Fibroblast of skin of back (primary cell): ENCODE measurements at regions not wholly inside any gene's neighbourhood (a gene's known extent, or its start where the extent isn't known, plus 50 kb on each side); places are given as distances from the start of the nearest gene placed in this dataset.

Experiments used
- DNase-seq: peaks from one replicate; pipeline ENCODE4 v3.0.0-alpha.2; 2013

GRCh38 chr10:71048971-71049615 is 160.7 kb upstream of the PCBD1 start:
- no peak for DNase-seq

DNA sequence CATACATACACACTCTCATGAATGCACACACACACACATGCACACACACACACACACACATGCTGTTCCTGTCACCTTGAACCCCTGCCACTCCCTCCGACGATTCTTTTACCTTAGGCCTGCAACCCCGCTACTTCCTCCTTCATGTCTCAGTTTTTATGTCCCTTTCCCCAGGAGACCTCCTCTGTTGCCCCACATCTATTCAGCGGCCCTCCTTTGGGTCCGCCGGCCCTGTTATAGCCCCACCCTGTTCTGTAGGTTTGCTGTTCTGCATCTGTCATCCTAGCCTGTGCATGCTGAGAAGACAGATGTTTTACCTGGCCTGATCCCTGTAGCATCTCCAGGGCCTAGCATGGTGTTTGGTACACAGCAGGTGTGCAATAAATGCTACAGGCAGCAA is 161.6 kb upstream of the PCBD1 start:
- no peak for DNase-seq

GRCh38 chr10:71052076-71052660 is 160.2 kb upstream of the UNC5B start:
- DNase-seq = no peak

DNA sequence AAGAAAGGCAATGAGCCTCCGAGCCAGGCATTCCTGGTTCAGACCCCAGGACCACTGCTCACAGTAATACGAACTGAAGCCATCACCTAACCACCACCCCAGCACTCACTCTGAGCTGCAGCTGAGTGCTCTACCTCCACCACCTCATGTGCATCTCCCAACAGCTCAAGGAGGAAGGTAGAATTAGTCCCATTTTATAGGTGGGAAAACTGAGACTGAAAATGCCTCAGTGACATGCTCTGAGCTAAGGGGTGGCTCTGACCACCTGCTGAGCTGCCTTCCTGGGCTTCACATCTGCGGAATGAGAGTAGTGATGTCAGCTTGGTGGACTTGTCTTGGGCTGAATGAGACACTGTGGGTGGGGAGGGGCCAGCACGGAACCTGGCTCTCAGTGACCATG is 159.7 kb upstream of the UNC5B start:
- no peak for DNase-seq

- DNase-seq = no peak
Measured at GRCh38 chr10:71053169-71053895, 159.0 kb upstream of the UNC5B start.

DNA sequence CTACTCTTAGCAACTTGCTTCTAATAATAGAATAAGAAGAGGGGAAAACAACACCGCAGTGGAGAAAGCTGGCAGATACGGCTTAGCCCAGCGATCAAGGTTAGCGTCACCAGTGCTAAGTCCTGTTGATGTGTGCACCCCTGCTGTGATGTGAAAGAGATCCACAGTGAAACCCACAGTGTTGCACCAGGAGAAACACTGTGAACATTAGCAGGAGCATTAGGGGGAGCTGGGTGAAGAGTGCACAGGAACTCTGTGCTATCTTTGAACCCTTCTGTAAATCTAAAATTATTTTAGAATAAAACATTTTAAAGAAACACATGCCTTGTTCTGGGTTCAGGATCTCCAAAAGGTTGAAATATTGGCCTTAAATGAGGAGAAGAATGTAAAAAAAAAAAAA is 154.1 kb upstream of the UNC5B start:
- DNase-seq = no peak

- no peak for DNase-seq
Measured at GRCh38 chr10:71059054-71059818, 153.1 kb upstream of the UNC5B start.

DNA sequence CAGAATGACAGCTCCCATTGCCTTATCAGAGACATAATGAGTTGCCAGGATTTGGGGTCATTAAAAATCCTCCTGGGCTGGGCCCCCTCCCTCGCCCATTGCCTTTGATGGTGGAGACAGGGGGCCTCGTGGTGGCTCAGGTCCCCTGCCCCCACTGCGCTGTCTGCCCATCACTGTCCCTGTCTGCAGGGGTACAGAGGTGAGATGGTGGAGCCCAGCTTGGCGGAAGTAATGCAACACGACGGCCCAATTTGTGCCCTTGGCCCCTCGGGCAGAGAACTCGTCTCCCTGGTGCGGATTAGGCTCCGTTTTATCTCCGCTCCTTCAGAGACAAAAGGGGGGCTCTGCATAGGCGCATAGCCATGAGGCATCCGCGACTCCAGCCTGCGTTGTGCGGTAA is 152.4 kb upstream of the UNC5B start:
- no peak for DNase-seq

GRCh38 chr10:71060476-71061426 is 151.6 kb upstream of the UNC5B start:
- DNase-seq = no peak

DNA sequence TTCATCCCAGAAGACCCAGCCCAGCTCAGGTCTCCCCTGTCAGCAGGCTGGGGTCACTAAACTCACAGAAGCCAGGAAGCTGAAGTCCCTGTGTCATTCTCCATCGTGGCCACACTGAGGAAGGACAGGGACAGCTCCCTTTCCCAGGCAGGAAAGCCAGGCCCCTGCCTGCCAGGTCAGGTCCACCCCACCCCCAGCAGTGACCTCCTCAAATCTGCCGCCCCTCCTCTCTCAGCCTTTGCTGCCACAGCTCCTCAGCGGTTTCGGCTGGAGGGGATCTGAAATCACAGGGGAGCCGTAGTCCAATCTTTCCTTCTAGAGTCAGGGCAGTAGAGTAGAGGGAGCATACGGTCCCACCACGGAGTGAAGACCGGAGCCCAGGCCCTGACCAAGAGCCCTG is 150.9 kb upstream of the UNC5B start:
- no peak for DNase-seq

- no peak for DNase-seq
Measured at GRCh38 chr10:71062156-71062555, 150.2 kb upstream of the UNC5B start.

DNA sequence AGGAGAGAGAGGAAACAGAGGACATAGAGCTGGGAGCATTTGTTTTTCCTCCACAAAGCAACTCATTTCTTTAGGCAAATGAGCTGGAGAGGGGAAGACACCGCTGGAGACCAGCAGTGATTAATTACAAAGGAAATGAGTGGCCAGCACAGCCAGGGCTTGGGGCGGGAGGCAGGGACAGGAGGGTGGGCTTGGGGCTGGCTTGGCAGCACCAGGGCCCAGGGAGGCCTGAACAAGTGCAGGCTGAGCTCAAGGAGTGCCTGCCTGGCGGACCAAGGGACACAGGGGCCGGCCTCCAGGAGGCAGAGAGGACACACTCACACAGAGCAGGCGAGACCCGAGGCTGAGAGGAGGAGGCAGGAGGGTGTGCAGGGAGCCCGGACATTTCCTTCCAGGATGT is 149.0 kb upstream of the UNC5B start:
- no peak for DNase-seq

GRCh38 chr10:71064413-71065118 is 147.8 kb upstream of the UNC5B start:
- DNase-seq = no peak

DNA sequence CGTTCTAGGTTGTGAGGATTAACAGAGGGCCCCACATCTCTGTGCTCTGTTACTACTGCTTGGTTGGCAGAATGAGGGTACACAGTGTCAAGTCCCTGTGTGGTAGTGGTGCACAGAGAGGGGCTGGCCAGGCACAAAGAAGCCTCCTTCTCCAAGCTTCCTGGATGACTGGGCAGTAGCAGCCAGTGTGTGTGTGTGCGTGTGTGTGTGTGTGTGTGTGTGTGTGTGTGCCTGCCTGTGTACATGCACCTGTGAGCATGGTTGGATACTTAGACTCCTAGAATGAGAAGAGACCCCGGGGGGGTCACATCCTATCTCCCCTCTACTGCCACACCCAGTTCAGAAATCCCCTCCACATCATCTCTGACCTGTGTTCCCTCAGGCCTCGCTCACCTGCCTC is 146.7 kb upstream of the UNC5B start:
- no peak for DNase-seq

- DNase-seq = no peak
Measured at GRCh38 chr10:71066600-71066999, 145.8 kb upstream of the UNC5B start.

DNA sequence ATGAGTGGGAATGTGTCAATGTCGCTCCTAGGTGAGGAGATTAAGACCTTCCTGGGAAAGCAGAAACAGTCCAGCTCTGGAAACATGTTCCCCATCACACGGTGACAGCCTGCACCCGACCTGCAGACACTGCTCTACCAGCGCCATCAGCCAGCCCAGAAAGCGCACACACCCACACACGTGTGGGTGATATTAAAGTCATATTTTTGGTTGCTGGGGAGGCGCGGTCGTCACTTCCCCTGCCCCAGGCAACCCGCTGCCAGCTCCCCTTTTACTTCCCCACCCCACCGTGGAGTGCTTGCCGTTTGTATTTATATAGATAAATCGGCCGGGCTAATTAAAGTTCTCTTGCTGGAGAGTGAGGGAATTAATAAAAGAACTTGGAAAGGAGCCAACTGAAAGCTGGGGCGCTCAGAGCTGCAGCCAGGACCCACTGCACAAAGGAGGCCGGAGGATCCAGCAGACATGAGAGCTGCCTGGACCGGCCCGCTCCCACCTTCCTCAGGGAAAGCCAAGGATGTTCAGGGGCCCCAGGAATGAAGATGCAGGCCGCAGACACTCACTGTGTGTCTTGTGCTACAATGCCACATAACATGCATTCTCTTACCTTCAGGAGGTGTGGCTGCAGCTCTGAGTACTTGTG is 145.2 kb upstream of the UNC5B start:
- DNase-seq = no peak

GRCh38 chr10:71068861-71069271 is 143.5 kb upstream of the UNC5B start:
- DNase-seq = peak; percentile 12

- no peak for DNase-seq
Measured at GRCh38 chr10:71069909-71070666, 142.3 kb upstream of the UNC5B start.

- DNase-seq = no peak
Measured at GRCh38 chr10:71070741-71071140, 141.6 kb upstream of the UNC5B start.

- no peak for DNase-seq
Measured at GRCh38 chr10:71072131-71072822, 140.1 kb upstream of the UNC5B start.
